GM21423 (cell line): ENCODE measurements at regions not wholly inside any gene's neighbourhood (a gene's known extent, or its start where the extent isn't known, plus 50 kb on each side); places are given as distances from the start of the nearest gene placed in this dataset.

Experiments used
- ATAC-seq: cut with Tn5 transposase; IDR thresholded peaks from one replicate; pipeline ENCODE4 v1.9.1; 2021; ENCODE audit warnings: mild to moderate bottlenecking, moderate library complexity; ENCODE audit not compliant: unreplicated experiment

DNA sequence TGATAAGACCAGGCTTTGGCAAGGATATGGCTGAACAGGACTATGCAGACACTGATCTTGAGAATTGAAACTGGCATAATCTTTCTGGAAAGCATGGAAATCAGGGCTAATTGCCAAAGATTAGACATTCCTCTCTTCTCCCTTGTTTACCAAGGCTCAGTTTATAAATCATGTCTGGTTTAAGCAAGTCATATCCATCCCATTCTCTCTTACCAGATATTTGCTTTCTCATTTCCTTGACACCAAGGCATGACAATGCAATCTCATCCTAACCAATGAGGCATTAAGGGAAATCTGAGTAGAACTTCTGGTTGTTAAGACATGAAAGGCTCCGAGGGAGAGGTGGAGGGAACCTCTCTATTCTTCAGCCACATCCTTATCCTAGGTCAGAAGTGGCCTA is 110.3 kb upstream of the CEP85L start:
- ATAC-seq = no peak

DNA sequence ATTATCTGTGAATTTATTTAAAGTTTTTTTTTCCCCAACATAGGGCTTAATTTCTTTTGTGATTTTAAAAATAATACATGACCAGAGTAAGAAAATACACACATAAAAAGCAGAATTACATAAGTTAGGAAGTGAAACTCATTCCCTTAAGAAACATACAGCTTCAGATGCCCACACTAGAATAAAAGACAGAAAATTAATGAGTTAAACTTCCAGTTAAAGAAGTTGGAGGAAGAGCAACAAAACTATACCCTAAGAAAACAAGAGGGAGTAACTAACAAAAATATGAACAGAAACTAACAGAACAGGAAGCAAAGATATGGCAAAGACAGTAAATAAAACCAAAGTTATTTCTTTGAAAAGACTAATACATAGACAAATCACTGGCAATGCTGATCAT is 107.6 kb upstream of the CEP85L start:
- ATAC-seq = no peak

DNA sequence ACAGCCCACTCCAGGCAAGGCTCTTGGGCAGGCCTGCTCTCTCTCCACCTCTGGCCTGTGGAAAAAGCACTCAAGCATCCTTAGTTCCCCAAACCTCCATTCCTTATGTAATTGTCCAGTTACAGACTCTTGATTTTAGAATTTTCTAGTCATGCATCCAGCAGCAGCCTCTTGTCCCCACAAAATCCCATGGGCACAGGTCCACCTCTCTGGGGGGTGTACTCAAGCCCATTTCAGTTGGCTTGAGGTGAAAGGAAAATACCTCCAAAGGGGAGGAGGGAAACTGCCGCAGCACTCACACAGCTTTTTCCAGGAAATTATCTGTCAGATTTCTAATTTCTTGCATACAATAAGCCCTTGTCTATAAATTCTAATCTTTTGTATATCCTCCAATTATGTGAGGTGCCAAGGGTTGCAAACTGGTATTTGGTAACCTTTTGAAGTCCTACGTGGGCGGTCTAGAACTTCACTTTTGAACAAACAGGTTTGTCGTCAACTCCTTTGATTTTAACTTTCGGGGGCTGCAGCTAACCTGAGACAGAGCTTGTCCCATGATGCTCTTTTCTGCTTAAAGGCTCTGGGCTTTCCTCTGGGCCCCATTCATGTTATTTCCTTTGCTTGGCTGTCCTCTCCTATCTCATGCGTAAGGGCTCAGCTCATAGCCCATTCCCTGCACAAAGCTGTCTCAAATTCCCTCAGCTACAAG is 104.7 kb upstream of the CEP85L start:
- no peak for ATAC-seq

DNA sequence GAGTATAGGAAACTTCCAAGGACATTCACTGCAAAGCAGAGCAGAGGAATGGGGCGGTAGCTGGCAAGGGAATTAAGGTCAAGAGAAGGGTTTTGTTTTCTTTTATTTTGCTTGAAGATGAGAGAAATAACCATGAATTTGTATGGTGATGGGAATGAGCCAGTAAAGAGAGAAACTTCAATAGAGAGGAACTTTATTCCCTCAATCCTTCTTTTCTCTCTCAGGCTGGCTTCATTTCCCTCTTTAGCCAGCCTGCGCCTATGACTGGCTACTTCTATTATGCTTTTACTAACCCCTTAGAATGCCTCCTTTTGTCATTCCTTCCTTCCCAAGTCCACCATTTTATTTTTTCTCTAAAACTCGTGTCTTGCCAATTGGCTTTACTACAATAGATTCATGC is 101.4 kb upstream of the CEP85L start:
- no peak for ATAC-seq

DNA sequence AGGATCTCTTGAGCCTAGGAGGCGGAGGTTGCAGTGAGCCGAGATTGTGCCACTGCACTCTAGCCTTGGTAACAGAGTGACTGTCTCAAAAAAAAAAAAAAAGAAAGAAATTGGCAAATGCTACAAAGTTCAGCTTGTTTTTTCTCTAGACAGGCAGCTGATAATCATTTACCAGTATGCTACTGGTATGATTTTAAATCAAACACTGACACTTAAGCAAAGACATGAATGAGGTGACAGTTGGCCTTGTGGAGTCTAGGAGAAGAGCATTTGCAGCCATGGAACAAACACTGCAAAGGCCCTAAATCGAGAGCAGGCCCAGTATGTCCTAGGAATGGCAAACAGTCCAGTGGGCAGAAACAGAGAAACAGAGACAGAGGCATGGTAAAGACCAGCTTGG is 99.7 kb upstream of the CEP85L start:
- ATAC-seq = no peak

DNA sequence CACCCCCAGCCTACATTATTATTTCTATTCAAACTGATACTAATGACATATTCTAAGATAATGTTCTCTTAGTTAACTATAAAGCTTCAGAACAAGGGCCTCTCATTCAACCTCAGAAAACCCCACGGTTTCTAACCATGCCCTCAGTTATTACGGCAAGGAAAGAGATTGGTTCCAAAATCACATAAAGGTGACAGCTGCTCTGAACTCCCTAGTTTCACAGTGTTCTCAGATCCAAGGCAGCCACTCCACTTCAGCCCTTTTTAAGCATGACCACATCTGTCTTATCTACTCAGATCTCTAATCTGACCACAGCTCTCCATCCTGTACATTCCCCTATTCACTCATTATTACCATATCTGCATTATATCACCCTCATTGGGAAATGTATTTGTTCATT is 98.8 kb upstream of the CEP85L start:
- ATAC-seq = no peak

DNA sequence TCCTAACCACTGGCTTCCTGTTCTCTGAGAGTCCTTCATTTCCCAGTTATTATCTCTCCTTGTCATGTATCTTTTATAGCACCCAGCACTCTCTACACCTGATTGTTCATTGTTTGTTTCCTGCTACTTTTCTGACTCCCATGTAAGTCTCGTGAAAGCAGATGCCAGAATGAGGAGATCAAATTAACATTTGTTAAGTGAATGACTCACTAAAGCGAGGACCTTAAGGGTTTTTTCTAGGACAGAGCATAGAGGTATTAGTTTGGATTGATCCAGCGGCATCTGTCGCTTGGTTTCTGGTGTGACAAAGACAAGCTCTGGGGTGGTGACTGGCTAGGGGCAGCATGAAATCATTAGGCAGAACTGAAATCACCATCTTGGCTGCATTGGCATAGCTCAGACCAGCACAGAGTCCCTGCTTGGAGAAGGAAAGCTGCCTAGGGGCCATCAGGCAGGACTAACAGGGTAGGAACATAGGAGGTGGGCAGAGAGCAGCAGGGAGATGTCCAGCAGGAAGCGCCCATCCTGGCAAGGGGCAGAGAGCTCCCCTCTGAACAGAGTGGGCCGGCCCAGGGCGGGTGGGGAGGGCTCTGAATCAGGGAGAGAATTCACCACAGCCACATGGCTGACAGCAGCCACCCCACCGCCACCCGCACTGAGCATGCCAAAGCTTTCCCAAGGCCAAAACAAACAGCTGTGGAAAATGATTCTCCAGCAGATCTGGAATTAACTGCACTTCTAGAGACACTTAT is 97.1 kb upstream of the CEP85L start:
- no peak for ATAC-seq

DNA sequence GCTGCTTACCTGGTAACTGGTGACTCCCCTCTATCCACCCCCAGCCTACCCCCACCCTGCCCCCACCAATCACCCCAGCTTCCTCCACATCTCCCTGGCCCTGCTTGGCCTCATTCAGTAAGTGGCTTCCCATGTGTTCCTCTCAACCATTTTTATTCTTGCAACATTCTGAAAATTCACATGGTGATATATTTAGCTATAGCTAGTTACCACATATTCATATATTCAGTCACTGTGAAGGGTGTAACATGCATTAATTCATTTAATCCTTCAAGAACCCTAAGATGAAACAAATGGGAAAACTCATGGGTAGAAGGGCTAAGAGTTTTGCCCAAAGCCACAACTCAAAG is 95.4 kb upstream of the CEP85L start:
- ATAC-seq = no peak

DNA sequence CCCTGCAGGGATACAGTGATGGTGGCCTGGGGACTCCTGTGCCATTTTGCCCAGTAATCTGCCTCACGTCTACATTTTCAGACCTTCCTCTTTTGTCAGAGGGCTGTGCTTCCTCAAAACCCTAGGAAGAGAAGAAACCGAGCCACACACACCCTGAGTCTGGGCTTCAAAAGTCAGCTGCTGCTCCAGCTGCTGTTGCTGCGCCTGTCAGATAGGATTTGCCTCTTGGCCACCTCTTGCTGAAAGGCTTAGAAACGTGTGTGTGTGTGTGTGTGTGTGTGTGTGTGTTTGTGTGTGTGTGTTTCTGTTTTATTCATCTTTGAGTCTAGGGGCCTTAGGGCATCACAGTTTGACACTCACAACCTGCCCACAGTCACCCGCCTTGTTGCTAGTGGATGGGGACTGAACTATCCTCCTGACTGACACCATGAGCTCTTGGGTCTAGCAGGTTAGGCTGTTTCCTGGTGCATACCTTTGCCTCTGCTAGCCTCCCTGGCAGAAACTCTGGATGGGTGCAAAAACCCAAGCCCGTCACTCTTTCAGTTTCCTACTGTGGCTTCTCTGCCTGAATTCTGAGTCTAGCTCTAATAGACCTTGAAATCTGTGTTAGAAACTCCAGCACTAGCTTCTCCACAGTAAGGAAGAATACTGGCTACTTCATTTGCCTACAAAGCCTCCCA is 94.9 kb upstream of the CEP85L start:
- peak; percentile 35 for ATAC-seq

DNA sequence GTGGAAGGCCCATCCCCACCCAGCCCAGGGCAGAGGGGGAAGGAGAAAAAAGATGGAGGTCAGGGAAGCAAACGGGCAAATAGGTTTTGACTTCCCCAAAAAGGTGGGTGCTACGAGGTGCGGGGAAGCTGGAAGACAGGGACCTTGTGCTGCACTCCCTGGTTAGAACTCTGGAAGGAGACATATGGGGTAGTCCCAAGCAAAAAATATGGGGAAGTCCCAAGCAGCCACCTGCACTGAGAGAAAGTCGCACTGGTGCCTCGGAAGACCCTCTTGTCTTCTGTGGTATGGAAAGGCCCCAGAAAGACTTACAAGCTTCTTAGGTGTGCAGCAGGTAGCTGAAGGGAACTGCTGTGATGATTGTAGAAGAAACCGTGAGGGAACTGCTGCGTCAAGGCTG is 93.8 kb upstream of the CEP85L start:
- ATAC-seq = no peak

DNA sequence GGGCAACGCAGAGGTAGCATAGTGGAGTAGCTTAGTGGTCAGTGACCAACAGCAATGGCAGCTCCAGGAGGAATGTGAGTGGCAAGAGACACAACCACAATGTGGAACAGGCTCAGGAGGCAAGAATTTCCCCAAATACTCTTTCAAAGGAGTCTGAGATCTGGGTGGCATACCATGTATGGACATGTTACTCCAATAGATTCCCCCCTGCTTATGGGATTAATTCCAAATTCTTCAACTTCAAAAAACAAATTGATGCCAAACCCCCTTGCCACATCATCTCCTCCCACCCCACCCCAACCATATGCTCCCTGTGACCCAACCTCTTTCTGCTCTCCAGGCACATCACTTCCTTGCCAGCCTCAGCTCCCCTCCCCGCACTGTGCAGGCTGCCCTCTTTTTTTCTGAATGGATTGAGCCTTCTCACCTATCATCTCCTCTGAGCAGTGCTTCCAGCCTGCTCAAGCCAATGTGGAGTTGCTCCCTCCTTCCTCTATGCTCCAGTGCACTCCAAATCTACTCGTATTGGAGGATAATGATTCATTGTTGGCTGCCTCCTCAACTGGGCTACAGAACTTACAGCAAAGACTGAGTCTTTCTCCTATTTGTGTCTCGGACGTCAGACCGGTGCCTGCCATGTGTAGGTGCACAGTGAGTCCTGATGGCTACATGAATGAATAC is 93.0 kb upstream of the CEP85L start:
- ATAC-seq = no peak

DNA sequence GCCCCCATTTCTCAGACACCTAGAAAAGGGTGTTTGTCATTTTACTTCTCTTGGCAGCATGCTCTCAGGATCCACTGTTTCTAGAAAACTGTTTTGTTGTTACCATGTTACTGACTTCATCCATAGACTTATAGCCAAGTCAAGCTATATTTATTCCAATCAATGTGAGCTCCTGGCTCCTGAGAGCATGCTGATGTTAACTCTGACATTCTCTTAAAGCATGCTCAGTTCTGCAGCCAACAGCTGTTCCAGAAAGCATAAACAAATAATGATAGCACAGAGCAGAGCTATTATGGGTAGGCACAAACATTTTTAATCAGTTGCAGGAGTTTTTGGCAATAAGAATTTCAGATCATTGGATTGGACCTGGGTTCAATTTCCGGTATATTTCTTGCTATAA is 92.4 kb upstream of the CEP85L start:
- no peak for ATAC-seq

DNA sequence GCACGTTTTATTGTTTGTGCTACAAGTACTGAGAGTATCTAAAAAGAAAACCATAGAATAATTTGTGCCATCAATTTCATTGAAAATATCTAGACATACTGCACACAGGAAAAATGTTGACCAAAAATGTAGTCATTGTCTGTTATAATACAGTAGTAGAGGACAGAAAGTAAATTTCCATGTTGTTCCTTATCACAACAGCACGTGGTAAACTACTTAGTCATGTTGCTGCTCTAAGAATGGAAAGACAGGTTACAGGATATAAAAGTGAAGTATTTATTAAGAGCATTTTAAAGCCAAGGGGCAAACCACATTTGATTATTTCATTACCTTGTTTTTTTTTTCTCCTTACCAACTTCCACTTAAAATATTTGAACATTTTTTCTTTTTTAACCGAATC is 89.0 kb upstream of the CEP85L start:
- no peak for ATAC-seq

DNA sequence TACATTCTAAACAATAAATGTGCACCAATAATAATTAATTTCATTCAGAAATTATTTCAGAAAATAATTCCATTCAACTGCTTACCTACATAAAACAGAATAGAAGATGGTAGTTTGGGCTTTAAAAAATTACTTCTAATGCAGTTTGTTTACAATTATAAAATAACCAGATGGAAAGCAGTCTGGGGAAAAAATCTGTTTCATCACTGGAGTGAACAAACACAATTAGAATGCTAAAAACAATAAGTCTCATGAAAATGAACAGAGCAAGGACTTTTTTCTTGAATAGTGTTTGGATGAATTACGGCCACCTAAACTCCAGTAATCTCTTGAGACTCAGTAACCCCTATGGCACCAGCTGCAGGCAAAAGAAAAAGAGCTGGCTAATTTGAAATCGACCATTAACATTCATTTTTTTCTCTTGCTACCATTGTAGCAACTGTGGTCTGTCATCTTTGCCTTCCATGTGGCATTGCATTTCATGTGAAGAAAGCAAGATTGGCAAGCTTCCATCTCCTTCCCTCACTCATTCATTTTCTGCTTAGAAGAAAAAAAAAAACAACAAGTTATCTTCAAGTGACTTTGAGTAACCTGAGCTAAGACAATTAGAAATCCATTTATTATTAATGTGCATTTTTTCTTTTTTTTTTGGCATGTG is 88.4 kb upstream of the CEP85L start:
- no peak for ATAC-seq

DNA sequence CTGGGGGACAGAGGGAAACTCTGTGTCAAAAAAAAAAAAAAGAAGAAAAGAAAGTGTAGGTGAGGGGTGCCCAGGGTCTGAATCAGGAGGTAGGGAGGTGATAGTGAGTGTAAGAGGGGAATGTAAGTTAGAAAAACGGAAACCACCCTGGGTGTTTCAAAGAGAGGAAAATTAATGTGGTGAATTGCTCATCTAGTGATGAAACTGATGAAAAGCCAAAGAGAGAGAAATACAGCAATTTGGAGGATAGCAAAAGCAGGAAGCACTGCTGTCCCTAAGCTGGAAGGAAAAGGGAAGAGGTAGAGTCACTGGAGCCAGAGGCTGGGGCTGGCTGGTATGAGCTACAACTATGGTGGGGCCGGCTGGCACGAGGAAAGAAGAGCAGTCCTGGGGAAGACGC is 85.0 kb upstream of the CEP85L start:
- ATAC-seq = no peak

DNA sequence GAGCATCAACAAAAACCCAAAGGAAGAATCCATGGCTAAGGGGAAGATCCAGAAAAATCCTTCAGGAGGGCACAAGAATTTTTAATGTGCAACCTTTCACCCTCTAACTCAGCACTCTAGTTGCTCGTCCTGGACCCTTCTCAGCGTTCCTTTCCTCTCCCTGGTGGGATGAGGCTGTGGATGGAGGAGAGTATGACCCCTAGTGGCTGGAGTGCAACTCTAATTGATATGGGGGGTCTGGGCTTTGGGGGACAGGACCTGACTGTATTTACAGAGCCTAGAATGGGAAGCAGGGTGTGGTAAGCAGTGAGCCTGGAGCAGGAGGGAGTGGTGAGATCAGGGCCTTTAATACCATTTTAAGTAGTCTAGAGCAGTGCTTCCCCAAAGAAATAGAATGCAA is 83.9 kb upstream of the CEP85L start:
- no peak for ATAC-seq

DNA sequence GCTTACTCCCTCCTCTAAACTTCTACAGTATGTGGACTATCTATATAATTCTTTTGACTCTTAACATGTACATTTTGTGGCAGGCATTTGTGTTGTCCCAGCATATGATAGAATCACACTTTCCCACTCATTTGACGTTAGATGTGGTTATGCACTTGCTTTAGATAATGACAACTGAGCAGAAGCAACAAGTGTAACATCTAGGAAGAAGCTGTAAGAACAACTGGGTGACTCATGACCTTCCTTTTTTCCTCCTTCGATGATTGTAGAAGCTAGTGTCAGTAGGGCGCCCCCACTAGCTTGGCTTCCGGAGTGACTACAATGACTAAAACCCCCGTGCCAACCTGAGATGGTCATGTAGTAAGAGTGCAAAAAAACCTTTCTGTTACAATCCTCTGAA is 74.6 kb upstream of the CEP85L start:
- ATAC-seq = no peak

DNA sequence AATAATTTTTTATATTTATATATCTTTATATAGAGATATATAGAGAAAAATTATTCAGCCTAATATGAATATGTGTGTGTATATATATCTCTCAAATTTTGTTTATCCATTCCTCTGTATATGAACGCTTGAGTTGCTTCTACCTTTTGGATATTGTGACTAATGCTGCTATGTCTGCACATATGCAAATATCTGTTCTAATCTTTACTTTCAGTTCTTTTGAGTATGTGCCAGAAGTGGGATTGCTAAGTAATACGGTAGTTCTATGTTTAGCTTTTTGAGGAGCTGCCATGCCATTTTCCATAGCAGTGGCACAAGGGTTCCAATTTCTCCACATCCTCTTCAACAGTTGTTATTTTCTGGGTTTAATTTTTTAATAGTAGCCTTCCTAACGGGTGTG is 72.8 kb upstream of the CEP85L start:
- ATAC-seq = peak; percentile 73

DNA sequence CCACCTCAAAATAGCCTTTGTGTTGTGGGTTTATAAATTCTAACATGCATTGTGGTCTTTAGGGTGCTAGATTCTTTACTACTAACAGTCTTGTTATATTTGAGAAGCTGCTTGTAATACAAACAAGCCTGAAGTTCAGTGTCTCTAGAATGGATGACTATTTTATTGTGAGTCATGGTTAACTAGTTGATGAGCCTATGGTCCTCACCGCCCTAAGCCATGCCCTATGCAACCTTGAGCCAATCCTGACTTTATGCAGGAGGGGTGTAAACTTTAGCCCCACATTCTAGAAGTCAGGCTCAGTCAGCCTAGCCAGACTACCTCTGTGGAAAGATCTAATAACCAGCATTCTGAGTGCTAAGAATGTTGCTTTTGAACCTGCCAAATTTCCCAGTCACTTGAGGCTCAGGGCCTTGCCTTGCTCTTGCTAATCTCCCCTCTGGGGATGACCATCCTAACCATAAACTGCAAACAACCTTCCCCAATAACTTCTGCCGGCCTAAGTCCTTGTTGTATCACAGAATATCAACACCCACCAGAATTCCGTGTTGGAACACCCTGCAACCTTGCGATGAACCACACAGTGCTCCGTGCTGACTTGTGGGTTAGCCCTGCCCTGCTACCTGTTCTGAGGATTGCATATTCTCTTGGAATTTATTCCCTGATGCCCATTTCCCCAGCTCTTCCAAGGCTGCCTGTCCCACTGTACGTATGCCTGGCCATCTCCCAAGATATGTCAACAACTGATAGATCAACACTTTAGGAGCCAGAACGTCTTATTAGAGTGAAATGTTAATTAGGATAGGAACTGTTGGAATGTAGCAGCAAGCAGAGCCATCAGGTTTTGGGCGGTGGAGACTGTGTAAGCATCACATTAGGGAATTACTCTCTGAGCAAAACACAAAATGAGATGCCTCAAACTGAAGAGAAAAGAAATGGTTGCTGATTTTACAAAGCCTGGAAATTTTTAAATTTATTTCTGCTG is 71.7 kb upstream of the CEP85L start:
- ATAC-seq = no peak

DNA sequence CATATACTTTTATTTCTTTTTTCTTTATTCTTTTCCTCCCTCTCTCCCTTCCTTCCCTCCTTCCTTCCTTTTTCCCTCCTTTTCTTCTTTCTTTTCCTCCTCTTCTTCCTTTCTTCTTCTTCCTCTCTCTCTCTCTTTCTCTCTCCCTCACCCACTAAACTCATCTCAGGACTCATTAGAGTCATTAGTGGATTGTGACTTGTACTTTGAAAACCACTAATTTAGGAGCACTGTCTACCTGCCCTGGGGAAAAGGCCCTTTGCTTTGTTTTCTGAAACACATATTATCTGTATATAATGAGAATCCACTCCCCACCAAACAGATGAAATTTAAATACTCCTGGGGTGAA is 68.7 kb upstream of the CEP85L start:
- no peak for ATAC-seq
